GM13977 (cell line): ENCODE measurements at regions not wholly inside any gene's neighbourhood (a gene's known extent, or its start where the extent isn't known, plus 50 kb on each side); places are given as distances from the start of the nearest gene placed in this dataset.

Experiments
- DNase-seq: peaks from one replicate; pipeline ENCODE4 v3.0.0; 2012; ENCODE audit warnings: low spot score
- in situ Hi-C: fragments of 300-500 bp; cut with MboI; formaldehyde crosslinking; loops from one replicate; pipeline ENCODE4 v1.12.0; 2022; ENCODE audit warnings: low sequenced_read_pairs, low pct_unique_long_range_greater_than_20kb, mixed read lengths, inconsistent platforms; ENCODE audit not compliant: unreplicated experiment
- TF ChIP-seq, protein P1 (sequence below): IDR thresholded peaks from 2 replicates; pipeline ENCODE4 v1.5.1; 2012; ENCODE audit warnings: mild to moderate bottlenecking, control low read depth; ENCODE audit not compliant: insufficient read depth; ENCODE audit errors: extremely low read depth, missing control alignments

- in situ Hi-C loops, result no loop called here
- TF ChIP-seq, protein P1, sequence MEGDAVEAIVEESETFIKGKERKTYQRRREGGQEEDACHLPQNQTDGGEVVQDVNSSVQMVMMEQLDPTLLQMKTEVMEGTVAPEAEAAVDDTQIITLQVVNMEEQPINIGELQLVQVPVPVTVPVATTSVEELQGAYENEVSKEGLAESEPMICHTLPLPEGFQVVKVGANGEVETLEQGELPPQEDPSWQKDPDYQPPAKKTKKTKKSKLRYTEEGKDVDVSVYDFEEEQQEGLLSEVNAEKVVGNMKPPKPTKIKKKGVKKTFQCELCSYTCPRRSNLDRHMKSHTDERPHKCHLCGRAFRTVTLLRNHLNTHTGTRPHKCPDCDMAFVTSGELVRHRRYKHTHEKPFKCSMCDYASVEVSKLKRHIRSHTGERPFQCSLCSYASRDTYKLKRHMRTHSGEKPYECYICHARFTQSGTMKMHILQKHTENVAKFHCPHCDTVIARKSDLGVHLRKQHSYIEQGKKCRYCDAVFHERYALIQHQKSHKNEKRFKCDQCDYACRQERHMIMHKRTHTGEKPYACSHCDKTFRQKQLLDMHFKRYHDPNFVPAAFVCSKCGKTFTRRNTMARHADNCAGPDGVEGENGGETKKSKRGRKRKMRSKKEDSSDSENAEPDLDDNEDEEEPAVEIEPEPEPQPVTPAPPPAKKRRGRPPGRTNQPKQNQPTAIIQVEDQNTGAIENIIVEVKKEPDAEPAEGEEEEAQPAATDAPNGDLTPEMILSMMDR, result no peak
- no peak for DNase-seq
Observed at GRCh38 chr6:105901583-105901982, 184.6 kb upstream of the PRDM1 start.

DNA sequence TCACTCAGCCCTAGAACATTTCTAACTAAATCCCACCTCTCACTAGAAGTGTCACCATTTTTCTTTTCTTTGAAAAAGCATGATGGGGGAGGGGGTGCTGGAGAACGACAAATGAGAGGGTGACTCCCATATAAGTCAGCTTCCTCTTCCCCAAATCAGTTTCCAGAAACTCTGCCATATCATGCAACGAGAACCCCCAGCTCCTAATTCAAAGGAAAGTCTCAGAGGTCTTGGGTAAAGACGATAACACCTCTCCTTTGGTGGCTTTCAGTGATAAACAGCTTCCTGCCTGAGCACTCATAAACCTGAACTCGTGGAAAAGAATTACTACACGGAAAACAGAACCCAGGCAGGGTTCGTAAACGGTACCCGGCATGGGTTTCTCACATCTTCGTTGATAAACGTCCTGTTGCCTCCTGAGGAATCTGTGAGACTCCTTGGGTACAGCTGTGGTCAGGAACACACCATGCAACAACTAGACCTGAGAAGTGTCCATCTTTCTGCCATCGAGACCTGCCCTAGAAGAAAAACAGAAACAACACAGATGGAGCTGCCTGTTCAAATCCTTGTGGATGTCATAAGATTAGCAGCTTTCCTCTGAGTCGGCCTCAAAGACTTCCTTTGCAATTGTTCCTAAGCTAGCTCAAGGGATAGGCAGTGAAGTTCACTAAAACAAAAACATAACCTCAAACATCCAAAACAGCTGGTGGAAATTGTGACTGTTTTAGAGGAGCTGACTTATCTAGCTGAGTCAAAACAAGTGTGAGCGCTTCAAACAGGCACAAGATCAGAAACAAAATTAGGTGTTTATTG, 185.8 kb upstream of the PRDM1 start:
- TF ChIP-seq, protein P1, result no peak
- in situ Hi-C loops, result no loop called here
- DNase-seq, result no peak

- DNase-seq, result no peak
- TF ChIP-seq, protein P1, result no peak
- in situ Hi-C loops, result no loop called here
Observed at GRCh38 chr6:105898286-105898685, 187.8 kb upstream of the PRDM1 start.

DNA sequence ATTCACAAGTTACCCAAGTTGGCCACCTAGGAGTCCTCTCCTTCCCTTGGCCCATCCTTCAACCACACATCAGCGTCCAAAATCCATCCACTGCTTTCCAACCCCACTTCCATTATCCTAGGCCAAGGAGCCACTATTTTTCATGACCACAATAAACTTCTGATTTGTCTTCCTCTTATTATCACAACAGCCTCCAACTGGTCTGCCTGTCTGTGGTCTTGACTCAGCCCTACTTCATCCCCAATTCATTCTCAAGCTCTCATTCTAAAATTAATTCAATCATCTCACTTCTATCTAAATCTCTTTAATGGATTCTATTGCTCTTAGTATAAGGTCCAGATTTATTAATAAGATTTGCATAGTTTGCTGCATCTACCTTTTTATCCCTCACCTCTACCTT, 189.0 kb upstream of the PRDM1 start:
- in situ Hi-C loops, result no loop called here
- TF ChIP-seq, protein P1, result no peak
- no peak for DNase-seq

DNA sequence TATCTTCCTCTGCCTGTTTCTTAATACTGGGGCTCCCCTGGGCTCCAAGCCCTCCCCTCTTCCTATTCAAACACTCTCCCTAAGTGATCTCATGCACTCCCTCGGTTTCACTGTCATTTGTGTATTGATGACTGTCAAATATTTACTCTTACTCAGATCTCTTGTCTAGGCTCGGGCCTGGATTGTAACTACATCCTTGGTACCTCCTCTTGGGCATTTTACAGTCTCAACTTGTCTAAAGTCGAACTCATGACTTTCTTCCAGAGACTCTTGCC, 189.4 kb upstream of the PRDM1 start:
- in situ Hi-C loops, result no loop called here
- DNase-seq, result no peak
- TF ChIP-seq, protein P1, result no peak

DNA sequence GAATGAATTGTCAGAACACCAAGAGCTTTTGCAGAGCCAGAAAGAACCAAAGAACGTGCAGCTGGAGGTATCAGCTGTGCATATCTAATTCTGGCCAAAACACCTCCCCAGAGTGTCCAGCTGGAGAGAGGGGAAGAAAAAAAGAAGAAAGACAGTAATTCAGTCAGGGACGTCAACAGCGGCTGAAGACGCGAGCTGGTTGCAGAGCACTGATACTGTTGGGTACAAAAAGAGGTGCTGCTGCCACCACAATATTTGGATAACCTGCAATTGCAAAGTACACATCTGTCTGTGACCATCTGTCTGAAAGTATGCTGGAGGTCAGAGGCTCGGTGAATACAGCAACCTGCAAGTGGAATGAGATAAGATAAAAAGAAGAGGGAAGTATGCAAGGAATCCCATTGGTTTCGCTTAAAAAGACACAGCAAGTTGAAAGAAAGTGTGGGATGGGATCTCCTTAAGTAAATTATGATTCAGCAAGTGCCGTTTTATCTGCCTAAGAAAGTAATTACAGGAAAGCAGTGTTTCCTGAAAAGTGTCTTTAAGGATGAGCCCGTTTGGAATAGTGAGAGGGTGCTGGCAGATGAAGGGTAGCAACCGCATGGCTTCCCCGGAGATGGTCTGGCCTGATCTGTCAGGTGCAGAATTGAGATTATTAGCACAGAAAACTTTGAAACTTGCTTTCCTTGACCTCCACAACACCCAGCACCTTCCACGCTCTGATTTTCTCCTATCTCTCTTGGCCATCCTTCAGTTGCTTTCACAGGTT, 189.9 kb upstream of the PRDM1 start:
- DNase-seq, result no peak
- in situ Hi-C loops, result no loop called here
- TF ChIP-seq, protein P1, result no peak
